ENCODE measurements at regions not wholly inside any gene's neighbourhood (a gene's known extent, or its start where the extent isn't known, plus 50 kb on each side); places are given as distances from the start of the nearest gene placed in this dataset.

GRCh38 chr3:143187111-143187510 lies 67.5 kb downstream of the CHST2 start:
- TF ChIP-seq YY1 (IDR thresholded peaks at IDR 0.05; ENCODE audit: low read depth) (no peak), TAF1 (IDR thresholded peaks at IDR 0.05; ENCODE audit: low read depth) (no peak), CEBPB (IDR thresholded peaks at IDR 0.05) (no peak), TCF12 (IDR thresholded peaks at IDR 0.05; ENCODE audit: low read depth) (no peak), EGR1 (IDR thresholded peaks at IDR 0.05) (no peak), REST (IDR thresholded peaks at IDR 0.05; ENCODE audit: low read depth) (no peak), TEAD4 (IDR thresholded peaks at IDR 0.05) (no peak), NFIC (IDR thresholded peaks at IDR 0.05) (no peak), CREB1 (IDR thresholded peaks at IDR 0.05; ENCODE audit: low read depth) (no peak), ZBTB7A (IDR thresholded peaks at IDR 0.05; ENCODE audit: low read depth) (no peak), EP300 (IDR thresholded peaks at IDR 0.05; ENCODE audit: borderline replicate concordance) (no peak), RAD21 (IDR thresholded peaks at IDR 0.05; ENCODE audit: low read depth) (no peak), FOXM1 (IDR thresholded peaks at IDR 0.05; ENCODE audit: borderline replicate concordance, low read depth) (no peak), MAX (IDR thresholded peaks at IDR 0.05) (no peak)
- TF ChIP-seq, protein P1, sequence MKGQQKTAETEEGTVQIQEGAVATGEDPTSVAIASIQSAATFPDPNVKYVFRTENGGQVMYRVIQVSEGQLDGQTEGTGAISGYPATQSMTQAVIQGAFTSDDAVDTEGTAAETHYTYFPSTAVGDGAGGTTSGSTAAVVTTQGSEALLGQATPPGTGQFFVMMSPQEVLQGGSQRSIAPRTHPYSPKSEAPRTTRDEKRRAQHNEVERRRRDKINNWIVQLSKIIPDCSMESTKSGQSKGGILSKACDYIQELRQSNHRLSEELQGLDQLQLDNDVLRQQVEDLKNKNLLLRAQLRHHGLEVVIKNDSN (IDR thresholded peaks at IDR 0.05), result no peak

GRCh38 chr3:143188881-143189280 lies 69.3 kb downstream of the CHST2 start:
- TF ChIP-seq CEBPB (IDR thresholded peaks at IDR 0.05), result no peak
- TF ChIP-seq TAF1 (IDR thresholded peaks at IDR 0.05; ENCODE audit: low read depth), result no peak
- TF ChIP-seq TEAD4 (IDR thresholded peaks at IDR 0.05), result no peak
- TF ChIP-seq NFIC (IDR thresholded peaks at IDR 0.05), result no peak
- no peak for TF ChIP-seq ZBTB7A (IDR thresholded peaks at IDR 0.05; ENCODE audit: low read depth)
- TF ChIP-seq FOXM1 (IDR thresholded peaks at IDR 0.05; ENCODE audit: borderline replicate concordance, low read depth), result no peak
- no peak for TF ChIP-seq REST (IDR thresholded peaks at IDR 0.05; ENCODE audit: low read depth)
- TF ChIP-seq EGR1 (IDR thresholded peaks at IDR 0.05), result no peak
- TF ChIP-seq, protein P1 (IDR thresholded peaks at IDR 0.05), result no peak
- no peak for TF ChIP-seq CREB1 (IDR thresholded peaks at IDR 0.05; ENCODE audit: low read depth)
- no peak for TF ChIP-seq YY1 (IDR thresholded peaks at IDR 0.05; ENCODE audit: low read depth)

GRCh38 chr3:143190101-143190500 lies 70.5 kb downstream of the CHST2 start:
- TF ChIP-seq CEBPB (IDR thresholded peaks at IDR 0.05) (no peak), TEAD4 (IDR thresholded peaks at IDR 0.05) (no peak), EGR1 (IDR thresholded peaks at IDR 0.05) (no peak), FOXM1 (IDR thresholded peaks at IDR 0.05; ENCODE audit: borderline replicate concordance, low read depth) (no peak), EP300 (IDR thresholded peaks at IDR 0.05; ENCODE audit: borderline replicate concordance) (no peak), TAF1 (IDR thresholded peaks at IDR 0.05; ENCODE audit: low read depth) (no peak), TCF12 (IDR thresholded peaks at IDR 0.05; ENCODE audit: low read depth) (no peak), REST (IDR thresholded peaks at IDR 0.05; ENCODE audit: low read depth) (no peak), ZBTB7A (IDR thresholded peaks at IDR 0.05; ENCODE audit: low read depth) (no peak), CREB1 (IDR thresholded peaks at IDR 0.05; ENCODE audit: low read depth) (no peak), YY1 (IDR thresholded peaks at IDR 0.05; ENCODE audit: low read depth) (no peak), NFIC (IDR thresholded peaks at IDR 0.05) (no peak), MAX (IDR thresholded peaks at IDR 0.05) (no peak), RAD21 (IDR thresholded peaks at IDR 0.05; ENCODE audit: low read depth) (no peak)
- TF ChIP-seq, protein P1 (IDR thresholded peaks at IDR 0.05), result no peak

DNA sequence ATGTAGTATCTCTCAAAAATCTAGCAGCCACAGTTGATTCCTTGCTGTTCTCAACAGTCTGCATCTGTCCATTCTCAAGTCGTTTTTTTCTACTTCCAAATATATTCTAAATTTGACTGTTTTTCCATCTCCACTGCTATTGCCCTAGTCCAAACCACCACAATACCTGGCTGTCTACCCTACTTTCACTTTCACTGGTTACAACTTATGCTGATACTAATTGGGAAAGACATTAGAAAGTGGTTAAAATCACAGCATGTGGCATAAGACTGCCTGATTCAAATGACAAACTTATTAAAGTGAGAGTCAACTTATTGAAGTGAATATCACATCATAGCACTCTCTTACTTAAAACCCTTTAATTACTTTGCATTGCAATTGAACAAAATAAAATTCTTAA lies 72.6 kb downstream of the CHST2 start:
- TF ChIP-seq TCF12 (IDR thresholded peaks at IDR 0.05; ENCODE audit: low read depth), result no peak
- TF ChIP-seq EP300 (IDR thresholded peaks at IDR 0.05; ENCODE audit: borderline replicate concordance), result no peak
- no peak for TF ChIP-seq RAD21 (IDR thresholded peaks at IDR 0.05; ENCODE audit: low read depth)
- no peak for TF ChIP-seq TEAD4 (IDR thresholded peaks at IDR 0.05)
- no peak for TF ChIP-seq REST (IDR thresholded peaks at IDR 0.05; ENCODE audit: low read depth)
- no peak for TF ChIP-seq CREB1 (IDR thresholded peaks at IDR 0.05; ENCODE audit: low read depth)
- TF ChIP-seq NFIC (IDR thresholded peaks at IDR 0.05), result no peak
- TF ChIP-seq MAX (IDR thresholded peaks at IDR 0.05), result no peak
- TF ChIP-seq EGR1 (IDR thresholded peaks at IDR 0.05), result no peak
- TF ChIP-seq, protein P1 (IDR thresholded peaks at IDR 0.05), result no peak
- no peak for TF ChIP-seq YY1 (IDR thresholded peaks at IDR 0.05; ENCODE audit: low read depth)
- no peak for TF ChIP-seq TAF1 (IDR thresholded peaks at IDR 0.05; ENCODE audit: low read depth)
- TF ChIP-seq ZBTB7A (IDR thresholded peaks at IDR 0.05; ENCODE audit: low read depth), result no peak
- TF ChIP-seq CEBPB (IDR thresholded peaks at IDR 0.05), result no peak
- no peak for TF ChIP-seq FOXM1 (IDR thresholded peaks at IDR 0.05; ENCODE audit: borderline replicate concordance, low read depth)

Data from Ishikawa (cell line).